Memory B cell (primary cell): ENCODE measurements at regions not wholly inside any gene's neighbourhood (a gene's known extent, or its start where the extent isn't known, plus 50 kb on each side); places are given as distances from the start of the nearest gene placed in this dataset.

Source experiments
- ATAC-seq: fragments of 150-1000 bp; cut with Tn5 transposase; 2 replicates; pipeline ENCODE4 v1.10.0; 2021; ENCODE audit warnings: low read depth, mild to moderate bottlenecking, moderate library complexity
- DNase-seq, 2 donors: peaks; one replicate each; pipeline ENCODE4 v3.0.0; 2022; ENCODE audit warnings: low spot score in 2 of 2
- H3K27ac Mint-ChIP-seq: one replicate; pipeline ENCODE4 v1.8.0; 2022; ENCODE audit warnings: mild to moderate bottlenecking, moderate library complexity, mixed read lengths
- H3K27me3 Mint-ChIP-seq: one replicate; pipeline ENCODE4 v1.8.0; 2022; ENCODE audit warnings: mixed read lengths
- H3K36me3 Mint-ChIP-seq: one replicate; pipeline ENCODE4 v1.8.0; 2022; ENCODE audit warnings: mild to moderate bottlenecking, mixed read lengths
- H3K4me1 Mint-ChIP-seq: one replicate; pipeline ENCODE4 v1.8.0; 2022; ENCODE audit warnings: mixed read lengths
- H3K4me3 Mint-ChIP-seq: one replicate; pipeline ENCODE4 v1.8.0; 2022; ENCODE audit warnings: mild to moderate bottlenecking, moderate library complexity, mixed read lengths
- H3K9me3 Mint-ChIP-seq: one replicate; pipeline ENCODE4 v1.8.0; 2022; ENCODE audit warnings: mixed read lengths

DNA sequence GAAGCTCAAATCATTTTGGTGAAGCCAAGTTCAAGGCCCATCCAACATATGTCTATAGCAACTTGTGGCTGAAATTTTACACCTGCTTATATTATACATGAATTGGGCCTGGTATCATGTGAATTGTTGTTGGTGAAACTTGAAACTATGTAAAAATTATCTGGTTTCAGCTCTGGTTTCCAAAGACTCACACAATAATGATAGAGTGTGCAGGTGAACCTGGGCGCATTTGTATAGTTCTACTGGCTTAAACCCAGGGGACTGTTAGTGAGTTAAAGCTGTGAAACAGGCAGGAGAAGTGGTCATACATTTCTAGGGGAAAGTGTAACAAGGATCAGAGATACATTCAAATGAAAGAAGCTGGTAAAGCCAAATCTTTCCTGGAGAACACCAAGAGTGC is 627.3 kb downstream of the METTL15 start:
- no peak for DNase-seq
- Mint-ChIP-seq H3K4me3 (no peak overlapping the region), H3K27me3 (no peaks in the 10 kb centered on the region)

GRCh38 chr11:28730889-28731288 is 622.7 kb downstream of the METTL15 start:
- Mint-ChIP-seq H3K9me3 (peaks cover 6% of the 10 kb centered on the region), H3K36me3 (no peaks in the 10 kb centered on the region), H3K27me3 (no peaks in the 10 kb centered on the region), H3K4me1 (no peaks in the 10 kb centered on the region), H3K27ac (no peak overlapping the region), H3K4me3 (no peak overlapping the region)
- ATAC-seq: no peak
- no peak for DNase-seq

More for the DNA sequence above, 627.3 kb downstream of the METTL15 start:
- no peak for ATAC-seq
- Mint-ChIP-seq H3K4me1 (no peaks in the 10 kb centered on the region), H3K9me3 (peaks cover 8% of the 10 kb centered on the region), H3K27ac (no peak overlapping the region), H3K36me3 (no peaks in the 10 kb centered on the region)

GRCh38 chr11:28730336-28730735 is 622.1 kb downstream of the METTL15 start:
- Mint-ChIP-seq H3K27ac (no peak overlapping the region), H3K27me3 (no peaks in the 10 kb centered on the region), H3K4me1 (no peaks in the 10 kb centered on the region), H3K36me3 (no peaks in the 10 kb centered on the region), H3K9me3 (peaks cover 6% of the 10 kb centered on the region), H3K4me3 (no peak overlapping the region)
- DNase-seq: no peak
- no peak for ATAC-seq

- Mint-ChIP-seq H3K27ac (no peak overlapping the region), H3K9me3 (peaks cover 5% of the 10 kb centered on the region), H3K27me3 (no peaks in the 10 kb centered on the region), H3K4me3 (no peak overlapping the region), H3K36me3 (no peaks in the 10 kb centered on the region), H3K4me1 (no peaks in the 10 kb centered on the region)
- ATAC-seq (no peak), DNase-seq (no peak)
These were observed 621.2 kb downstream of the METTL15 start for GRCh38 chr11:28729339-28729738.

GRCh38 chr11:28728666-28729065 is 620.5 kb downstream of the METTL15 start:
- ATAC-seq: no peak
- H3K9me3 Mint-ChIP-seq: peaks cover 7% of the 10 kb centered on the region

GRCh38 chr11:28727254-28727653 is 619.1 kb downstream of the METTL15 start:
- no peak for DNase-seq
- H3K4me1 Mint-ChIP-seq: no peaks in the 10 kb centered on the region

More at GRCh38 chr11:28728666-28729065, 620.5 kb downstream of the METTL15 start:
- Mint-ChIP-seq H3K27me3 (no peaks in the 10 kb centered on the region), H3K27ac (no peak overlapping the region), H3K36me3 (no peaks in the 10 kb centered on the region), H3K4me3 (no peak overlapping the region), H3K4me1 (no peaks in the 10 kb centered on the region)
- no peak for DNase-seq

DNA sequence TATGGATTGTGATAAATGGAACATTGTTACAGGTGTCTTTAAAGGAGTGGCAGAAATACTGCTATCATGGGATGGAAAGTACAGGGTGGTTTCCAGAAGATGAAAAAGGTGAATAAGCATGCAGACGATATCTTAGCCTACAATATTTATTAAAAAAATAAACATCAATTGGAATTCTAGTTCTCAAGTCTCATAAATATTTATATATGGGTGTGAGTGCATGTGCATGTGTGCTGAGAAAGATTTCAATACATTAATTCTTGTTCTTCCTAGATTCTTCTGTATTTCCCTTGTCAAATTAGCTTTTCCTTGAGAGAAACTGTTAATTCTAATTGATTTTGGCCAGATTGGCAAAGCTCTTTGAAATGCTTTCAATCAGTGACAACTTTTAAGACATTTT is 618.2 kb downstream of the METTL15 start:
- H3K27ac Mint-ChIP-seq: no peak overlapping the region
- H3K4me3 Mint-ChIP-seq: no peak overlapping the region
- H3K9me3 Mint-ChIP-seq: peaks cover 2% of the 10 kb centered on the region
- no peak for ATAC-seq
- H3K36me3 Mint-ChIP-seq: no peaks in the 10 kb centered on the region
- DNase-seq: no peak
- H3K4me1 Mint-ChIP-seq: no peaks in the 10 kb centered on the region
- H3K27me3 Mint-ChIP-seq: no peaks in the 10 kb centered on the region

More at GRCh38 chr11:28727254-28727653, 619.1 kb downstream of the METTL15 start:
- H3K27ac Mint-ChIP-seq: no peak overlapping the region
- ATAC-seq: no peak
- H3K4me3 Mint-ChIP-seq: no peak overlapping the region
- H3K36me3 Mint-ChIP-seq: no peaks in the 10 kb centered on the region
- peaks cover 2% of the 10 kb centered on the region for H3K9me3 Mint-ChIP-seq
- H3K27me3 Mint-ChIP-seq: no peaks in the 10 kb centered on the region

- Mint-ChIP-seq H3K36me3 (no peaks in the 10 kb centered on the region), H3K9me3 (peaks cover 3% of the 10 kb centered on the region), H3K27ac (no peak overlapping the region), H3K4me1 (no peaks in the 10 kb centered on the region), H3K27me3 (no peaks in the 10 kb centered on the region), H3K4me3 (no peak overlapping the region)
- no peak for ATAC-seq
- DNase-seq: no peak
These were observed 607.5 kb downstream of the METTL15 start for GRCh38 chr11:28715726-28716125.

DNA sequence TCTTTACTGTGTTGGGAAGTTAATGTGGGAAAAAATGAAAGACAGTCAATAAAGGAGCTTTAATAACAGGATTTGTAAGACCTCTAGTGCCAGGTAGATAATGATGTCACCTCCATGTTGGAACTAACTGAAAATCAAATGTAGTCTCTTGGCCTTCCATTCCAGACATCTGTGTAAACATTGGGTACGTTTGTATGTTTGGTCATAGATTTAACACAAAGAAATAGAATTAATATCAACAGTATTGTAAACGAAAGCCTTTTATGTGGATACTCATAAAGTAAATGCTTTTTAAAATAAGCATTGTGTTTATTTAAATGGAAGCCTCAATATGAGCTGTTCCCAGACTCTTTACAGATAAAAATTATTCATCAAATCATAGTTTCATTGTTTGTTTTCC is 605.7 kb downstream of the METTL15 start:
- Mint-ChIP-seq H3K4me1 (no peaks in the 10 kb centered on the region), H3K36me3 (no peaks in the 10 kb centered on the region), H3K27ac (no peak overlapping the region), H3K9me3 (peaks cover 3% of the 10 kb centered on the region), H3K27me3 (no peaks in the 10 kb centered on the region), H3K4me3 (no peak overlapping the region)
- no peak for ATAC-seq
- no peak for DNase-seq

GRCh38 chr11:28708075-28708474 is 599.9 kb downstream of the METTL15 start:
- Mint-ChIP-seq H3K4me1 (no peaks in the 10 kb centered on the region), H3K9me3 (peaks cover 4% of the 10 kb centered on the region)

DNA sequence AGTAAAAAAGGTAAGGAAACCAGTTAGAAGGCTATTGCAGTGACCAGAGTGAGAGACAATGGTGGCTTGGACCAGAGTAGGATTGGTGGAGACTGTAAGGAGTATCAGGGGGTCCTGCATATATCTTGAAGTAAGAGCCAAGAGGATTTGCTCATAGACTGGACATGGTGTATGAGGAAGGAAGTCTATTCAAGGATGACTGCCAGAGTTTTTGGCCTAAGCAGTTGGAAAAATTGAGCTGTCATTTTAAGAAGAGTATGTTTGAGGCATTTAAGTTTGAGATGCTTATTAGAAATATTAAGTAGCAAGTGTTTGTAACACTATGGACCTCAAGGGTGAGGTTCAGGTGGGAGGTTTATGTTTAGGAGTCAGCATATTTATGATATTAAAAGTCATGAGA is 596.6 kb downstream of the METTL15 start:
- H3K36me3 Mint-ChIP-seq: no peaks in the 10 kb centered on the region
- ATAC-seq (no peak), DNase-seq (no peak)
- H3K4me3 Mint-ChIP-seq: no peak overlapping the region
- no peaks in the 10 kb centered on the region for H3K27me3 Mint-ChIP-seq
- H3K27ac Mint-ChIP-seq: no peak overlapping the region
- H3K4me1 Mint-ChIP-seq: no peaks in the 10 kb centered on the region
- peaks cover 2% of the 10 kb centered on the region for H3K9me3 Mint-ChIP-seq

More at GRCh38 chr11:28708075-28708474, 599.9 kb downstream of the METTL15 start:
- no peak for ATAC-seq
- H3K27me3 Mint-ChIP-seq: no peaks in the 10 kb centered on the region
- H3K36me3 Mint-ChIP-seq: no peaks in the 10 kb centered on the region
- DNase-seq: no peak
- H3K27ac Mint-ChIP-seq: no peak overlapping the region
- no peak overlapping the region for H3K4me3 Mint-ChIP-seq

- H3K4me3 Mint-ChIP-seq: no peak overlapping the region
- no peaks in the 10 kb centered on the region for H3K4me1 Mint-ChIP-seq
These were observed 595.2 kb downstream of the METTL15 start for GRCh38 chr11:28703371-28703770.

GRCh38 chr11:28702871-28703270 is 594.7 kb downstream of the METTL15 start:
- Mint-ChIP-seq H3K4me1 (no peaks in the 10 kb centered on the region), H3K27me3 (no peaks in the 10 kb centered on the region), H3K27ac (no peak overlapping the region), H3K9me3 (peaks cover 2% of the 10 kb centered on the region), H3K36me3 (no peaks in the 10 kb centered on the region), H3K4me3 (no peak overlapping the region)
- no peak for DNase-seq
- no peak for ATAC-seq

More at GRCh38 chr11:28703371-28703770, 595.2 kb downstream of the METTL15 start:
- ATAC-seq (no peak), DNase-seq (no peak)
- H3K27ac Mint-ChIP-seq: no peak overlapping the region
- no peaks in the 10 kb centered on the region for H3K27me3 Mint-ChIP-seq
- no peaks in the 10 kb centered on the region for H3K36me3 Mint-ChIP-seq
- H3K9me3 Mint-ChIP-seq: peaks cover 2% of the 10 kb centered on the region

DNA sequence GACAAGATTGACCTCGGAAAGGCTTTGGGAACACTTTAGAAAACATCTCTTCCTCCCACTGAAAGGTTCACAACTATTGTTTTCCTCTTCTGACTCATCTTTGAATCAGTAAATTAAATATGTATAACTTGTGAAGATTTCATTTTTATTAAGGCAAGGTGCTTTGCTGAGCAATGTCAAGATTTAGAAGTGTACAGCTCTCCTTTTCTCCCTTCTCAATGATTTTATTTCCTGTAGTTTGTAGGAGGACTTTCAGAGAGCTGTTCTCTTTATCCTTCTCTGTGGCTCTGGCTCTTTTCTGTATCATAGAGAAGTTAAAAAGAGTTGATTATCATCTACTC is 594.2 kb downstream of the METTL15 start:
- H3K36me3 Mint-ChIP-seq: no peaks in the 10 kb centered on the region
- no peak for ATAC-seq
- no peaks in the 10 kb centered on the region for H3K27me3 Mint-ChIP-seq
- H3K27ac Mint-ChIP-seq: no peak overlapping the region
- no peaks in the 10 kb centered on the region for H3K4me1 Mint-ChIP-seq
- no peak for DNase-seq
- no peak overlapping the region for H3K4me3 Mint-ChIP-seq
- peaks cover 2% of the 10 kb centered on the region for H3K9me3 Mint-ChIP-seq

DNA sequence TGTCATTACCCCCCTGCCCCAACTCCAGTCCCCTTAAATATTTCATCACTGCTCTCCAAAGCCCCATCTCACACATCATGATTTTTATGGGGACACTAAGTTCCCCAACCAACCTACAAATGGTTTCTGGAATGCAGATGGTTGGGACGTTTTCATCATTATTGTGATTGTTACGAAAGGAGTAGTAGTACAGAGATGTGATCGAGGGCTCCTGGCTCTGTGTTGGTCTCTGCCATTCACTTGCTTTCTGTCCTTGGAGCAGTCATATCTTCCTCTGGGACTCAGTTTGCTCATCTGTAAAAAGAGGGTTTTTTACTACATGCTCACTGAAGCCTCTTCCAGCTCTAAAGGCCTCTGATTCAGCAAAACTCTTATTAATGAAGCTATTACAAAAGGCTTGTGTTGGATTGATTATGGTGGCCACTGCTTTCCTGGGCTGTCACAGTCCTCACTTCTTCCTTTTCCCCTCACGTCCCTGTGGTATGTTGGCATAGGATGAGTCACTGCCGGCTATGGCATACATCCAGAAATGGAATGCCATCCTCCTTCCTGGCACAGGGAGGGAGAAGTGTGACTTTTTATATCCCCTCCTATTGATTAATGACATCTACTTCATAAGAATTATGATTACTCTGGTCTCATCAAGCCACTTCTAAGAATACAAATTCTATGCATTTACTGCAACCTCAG is 593.7 kb downstream of the METTL15 start:
- ATAC-seq: no peak
- H3K27ac Mint-ChIP-seq: no peak overlapping the region
- DNase-seq: no peak
- no peaks in the 10 kb centered on the region for H3K27me3 Mint-ChIP-seq
- H3K4me3 Mint-ChIP-seq: no peak overlapping the region
- H3K4me1 Mint-ChIP-seq: no peaks in the 10 kb centered on the region
- H3K36me3 Mint-ChIP-seq: no peaks in the 10 kb centered on the region
- H3K9me3 Mint-ChIP-seq: peaks cover 2% of the 10 kb centered on the region
